BJ (cell line): ENCODE measurements at regions not wholly inside any gene's neighbourhood (a gene's known extent, or its start where the extent isn't known, plus 50 kb on each side); places are given as distances from the start of the nearest gene placed in this dataset.

Source experiments
- CTCF ChIA-PET: fragments of 350-600 bp; formaldehyde crosslinking; extraction: SDS; loops from one replicate; lab custom pipeline; 2021; ENCODE audit warnings: antibody characterized with exemption, inconsistent platforms; lab: Yijun Ruan, JAX
- POLR2A ChIA-PET: fragments of 300-600 bp; sonication (Branson Sonifier 250); formaldehyde crosslinking; extraction: SDS; loops from one replicate; lab custom pipeline; 2021; ENCODE audit warnings: antibody characterized with exemption; lab: Charles Lee
- DNase-seq: peaks from one replicate; pipeline ENCODE4 v3.0.0-alpha.2; 2011; ENCODE audit warnings: low read depth
- H3K27me3 ChIP-seq: 2 replicates; pipeline ENCODE4 v1.6.0; 2011; ENCODE audit warnings: low read length; ENCODE audit not compliant: control insufficient read depth, insufficient read depth
- H3K36me3 ChIP-seq: 2 replicates; pipeline ENCODE4 v1.5.1; 2011; ENCODE audit warnings: low read length; ENCODE audit not compliant: control insufficient read depth, insufficient read depth
- H3K4me3 ChIP-seq: 2 replicates; pipeline ENCODE4 v1.5.1; 2011; ENCODE audit warnings: low read depth, mild to moderate bottlenecking, control low read depth, low read length
- TF ChIP-seq, protein P1 (sequence below): IDR thresholded peaks from 2 replicates; pipeline ENCODE4 v1.5.1; 2011; ENCODE audit warnings: low read depth, mild to moderate bottlenecking, control low read depth, inconsistent platforms, low read length, moderate library complexity; ENCODE audit not compliant: insufficient read depth

DNA sequence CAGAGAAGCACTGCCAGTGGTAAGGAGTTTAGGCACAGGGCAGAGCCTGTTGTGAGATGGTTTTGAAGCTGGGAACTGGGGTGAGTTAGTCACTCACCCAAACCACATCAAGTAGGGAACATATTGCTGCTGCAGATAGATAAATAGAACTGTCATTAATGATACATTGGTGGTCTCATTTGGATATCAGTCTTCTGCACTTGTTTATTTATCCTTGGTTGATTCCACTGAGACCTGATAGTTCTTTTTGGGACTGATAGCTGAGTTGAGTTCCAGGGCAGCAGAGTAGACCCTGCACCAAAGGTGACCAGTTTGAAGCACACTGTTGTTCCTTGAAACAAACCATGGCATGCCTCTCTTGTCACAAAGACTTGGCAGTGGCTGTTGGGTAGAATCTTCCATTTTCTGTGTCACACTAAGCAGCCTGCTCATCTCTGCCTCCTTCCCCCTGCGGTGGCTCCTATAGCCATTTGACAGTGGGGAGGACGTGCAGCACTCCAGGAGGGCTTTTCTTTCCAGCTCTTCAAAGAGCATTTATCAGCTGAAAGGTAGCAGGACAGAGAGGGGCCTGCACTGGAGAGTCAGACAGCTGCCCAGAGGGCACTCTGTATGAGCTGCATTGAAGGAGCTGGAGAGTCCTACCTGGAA is 59.7 kb upstream of the TMEM164 start:
- Histone ChIP-seq H3K4me3 (no peak overlapping the region), H3K27me3 (no peaks in the 10 kb centered on the region), H3K36me3 (no peaks in the 10 kb centered on the region)
- ChIA-PET POLR2A (no interaction called here), CTCF (no interaction called here)
- TF ChIP-seq, protein P1, sequence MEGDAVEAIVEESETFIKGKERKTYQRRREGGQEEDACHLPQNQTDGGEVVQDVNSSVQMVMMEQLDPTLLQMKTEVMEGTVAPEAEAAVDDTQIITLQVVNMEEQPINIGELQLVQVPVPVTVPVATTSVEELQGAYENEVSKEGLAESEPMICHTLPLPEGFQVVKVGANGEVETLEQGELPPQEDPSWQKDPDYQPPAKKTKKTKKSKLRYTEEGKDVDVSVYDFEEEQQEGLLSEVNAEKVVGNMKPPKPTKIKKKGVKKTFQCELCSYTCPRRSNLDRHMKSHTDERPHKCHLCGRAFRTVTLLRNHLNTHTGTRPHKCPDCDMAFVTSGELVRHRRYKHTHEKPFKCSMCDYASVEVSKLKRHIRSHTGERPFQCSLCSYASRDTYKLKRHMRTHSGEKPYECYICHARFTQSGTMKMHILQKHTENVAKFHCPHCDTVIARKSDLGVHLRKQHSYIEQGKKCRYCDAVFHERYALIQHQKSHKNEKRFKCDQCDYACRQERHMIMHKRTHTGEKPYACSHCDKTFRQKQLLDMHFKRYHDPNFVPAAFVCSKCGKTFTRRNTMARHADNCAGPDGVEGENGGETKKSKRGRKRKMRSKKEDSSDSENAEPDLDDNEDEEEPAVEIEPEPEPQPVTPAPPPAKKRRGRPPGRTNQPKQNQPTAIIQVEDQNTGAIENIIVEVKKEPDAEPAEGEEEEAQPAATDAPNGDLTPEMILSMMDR = no peak
- no peak for DNase-seq

DNA sequence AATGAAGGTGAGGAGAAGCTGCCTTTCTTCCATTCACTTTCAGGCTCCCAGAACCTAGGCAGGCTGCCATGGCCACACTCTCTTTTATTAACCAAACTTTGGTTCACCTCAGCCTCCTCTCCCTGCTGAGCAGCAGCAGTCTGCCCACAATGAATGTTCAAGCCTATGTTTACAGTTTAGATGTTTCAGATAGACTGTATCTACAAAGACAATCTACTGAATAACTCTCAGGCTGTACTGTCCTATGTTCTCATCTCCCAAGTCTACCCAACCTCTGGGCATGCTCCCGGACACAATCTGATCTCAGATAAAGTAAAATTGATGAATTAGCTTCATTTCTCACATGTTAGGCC is 59.2 kb upstream of the TMEM164 start:
- ChIA-PET CTCF (no interaction called here), POLR2A (no interaction called here)
- TF ChIP-seq, protein P1 = no peak

DNA sequence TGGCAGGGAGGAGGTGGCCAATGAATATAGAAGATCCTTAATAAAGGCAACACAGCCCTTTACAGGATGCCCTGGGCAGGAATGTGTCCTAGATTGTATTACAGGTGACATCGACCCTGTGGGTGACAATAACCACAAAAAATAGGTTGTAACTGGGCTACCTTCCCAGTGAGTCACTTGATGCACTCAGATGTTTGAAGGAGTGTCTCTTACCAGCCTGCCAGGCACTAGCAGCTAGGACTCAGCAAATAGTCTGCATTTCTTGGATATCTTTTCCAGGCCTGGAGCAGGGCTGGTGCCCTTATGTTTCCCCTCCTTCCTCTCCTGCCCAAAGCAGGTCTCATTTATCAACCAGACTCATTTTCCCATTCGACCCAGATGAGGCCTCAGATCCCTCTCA is 50.9 kb upstream of the TMEM164 start:
- no peaks in the 10 kb centered on the region for H3K27me3 ChIP-seq
- POLR2A ChIA-PET = no interaction called here
- DNase-seq = no peak
- no peak overlapping the region for H3K4me3 ChIP-seq
- H3K36me3 ChIP-seq = no peaks in the 10 kb centered on the region
- CTCF ChIA-PET = interaction anchor here (0.5 kb wide), 1 partner anchor 1463 kb away, joined by 3 read pairs; no protein-coding TSS in a partner anchor
- TF ChIP-seq, protein P1 = no peak

More for the DNA sequence above, 59.2 kb upstream of the TMEM164 start:
- no peak for DNase-seq
- Histone ChIP-seq H3K36me3 (no peaks in the 10 kb centered on the region), H3K4me3 (no peak overlapping the region), H3K27me3 (no peaks in the 10 kb centered on the region)

DNA sequence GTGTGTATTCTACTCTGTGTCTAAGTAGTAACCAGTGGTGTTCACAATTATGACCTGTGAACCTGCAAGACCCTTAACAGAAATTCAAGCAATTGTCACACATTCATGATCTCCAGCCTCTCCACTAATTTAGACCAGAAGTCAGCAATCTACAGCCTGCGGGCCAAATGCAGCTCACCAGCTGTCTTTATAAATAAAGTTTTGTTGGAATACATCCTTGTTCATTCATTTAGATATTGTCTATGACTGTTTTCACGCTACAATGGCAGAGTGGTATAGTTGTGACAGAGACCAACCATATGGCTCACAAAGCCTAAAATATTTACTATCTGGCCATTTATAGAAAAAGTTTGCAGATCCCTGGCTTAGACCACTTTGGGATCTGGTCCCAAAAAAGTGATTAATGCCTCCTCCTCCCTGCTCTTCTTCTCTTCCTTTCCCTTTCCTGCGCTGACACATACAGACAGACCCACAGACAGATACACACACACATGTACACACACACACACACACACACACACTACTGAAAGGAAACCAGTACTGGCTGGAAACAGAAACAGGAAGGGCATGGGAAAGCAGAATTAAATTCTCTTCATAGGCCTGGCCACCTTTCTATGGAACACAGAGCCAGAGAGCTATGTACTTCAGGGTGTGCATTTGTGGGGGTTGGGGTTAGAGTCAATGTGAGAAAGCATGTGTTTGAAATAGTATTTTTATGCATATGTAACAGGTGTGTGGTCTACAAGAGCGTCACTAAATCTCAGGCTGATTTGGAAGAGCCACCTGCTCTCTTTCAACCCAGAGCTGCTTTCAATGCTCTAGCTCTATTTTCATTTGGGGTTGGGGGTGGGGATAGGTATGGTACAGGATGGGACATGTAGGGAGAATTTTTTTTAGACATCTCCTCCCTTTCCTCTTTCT is 49.7 kb upstream of the TMEM164 start:
- Histone ChIP-seq H3K4me3 (no peak overlapping the region), H3K27me3 (no peaks in the 10 kb centered on the region), H3K36me3 (no peaks in the 10 kb centered on the region)
- POLR2A ChIA-PET = no interaction called here
- TF ChIP-seq, protein P1 = no peak
- no peak for DNase-seq
- CTCF ChIA-PET = no interaction called here
